ENCODE measurements at regions not wholly inside any gene's neighbourhood (a gene's known extent, or its start where the extent isn't known, plus 50 kb on each side); places are given as distances from the start of the nearest gene placed in this dataset.

- TF ChIP-seq, protein P1, sequence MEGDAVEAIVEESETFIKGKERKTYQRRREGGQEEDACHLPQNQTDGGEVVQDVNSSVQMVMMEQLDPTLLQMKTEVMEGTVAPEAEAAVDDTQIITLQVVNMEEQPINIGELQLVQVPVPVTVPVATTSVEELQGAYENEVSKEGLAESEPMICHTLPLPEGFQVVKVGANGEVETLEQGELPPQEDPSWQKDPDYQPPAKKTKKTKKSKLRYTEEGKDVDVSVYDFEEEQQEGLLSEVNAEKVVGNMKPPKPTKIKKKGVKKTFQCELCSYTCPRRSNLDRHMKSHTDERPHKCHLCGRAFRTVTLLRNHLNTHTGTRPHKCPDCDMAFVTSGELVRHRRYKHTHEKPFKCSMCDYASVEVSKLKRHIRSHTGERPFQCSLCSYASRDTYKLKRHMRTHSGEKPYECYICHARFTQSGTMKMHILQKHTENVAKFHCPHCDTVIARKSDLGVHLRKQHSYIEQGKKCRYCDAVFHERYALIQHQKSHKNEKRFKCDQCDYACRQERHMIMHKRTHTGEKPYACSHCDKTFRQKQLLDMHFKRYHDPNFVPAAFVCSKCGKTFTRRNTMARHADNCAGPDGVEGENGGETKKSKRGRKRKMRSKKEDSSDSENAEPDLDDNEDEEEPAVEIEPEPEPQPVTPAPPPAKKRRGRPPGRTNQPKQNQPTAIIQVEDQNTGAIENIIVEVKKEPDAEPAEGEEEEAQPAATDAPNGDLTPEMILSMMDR (IDR thresholded peaks at IDR 0.05; ENCODE audit: low read depth, low read length, poor library complexity, severe bottlenecking) = no peak
- no peak for TF ChIP-seq EZH2phosphoT487 (IDR thresholded peaks at IDR 0.05; ENCODE audit: borderline replicate concordance, low read length)
Observed at GRCh38 chr19:32252333-32252669, 93.1 kb upstream of the ZNF507 start.
